Ishikawa (cell line): ENCODE measurements at regions not wholly inside any gene's neighbourhood (a gene's known extent, or its start where the extent isn't known, plus 50 kb on each side); places are given as distances from the start of the nearest gene placed in this dataset.

Source experiments
- CREB1 ChIP-seq: IDR thresholded peaks from 2 replicates; pipeline ENCODE4 v1.6.1; 2012; ENCODE audit warnings: low read depth
- EGR1 ChIP-seq: IDR thresholded peaks from 2 replicates; pipeline ENCODE4 v1.6.1; 2012
- EP300 ChIP-seq: IDR thresholded peaks from 2 replicates; pipeline ENCODE4 v1.6.1; 2012; ENCODE audit warnings: borderline replicate concordance
- MAX ChIP-seq: IDR thresholded peaks from 2 replicates; pipeline ENCODE4 v1.6.1; 2012
- REST ChIP-seq: IDR thresholded peaks from 2 replicates; pipeline ENCODE4 v1.6.1; 2012; ENCODE audit warnings: low read depth, mild to moderate bottlenecking
- YY1 ChIP-seq: IDR thresholded peaks from 2 replicates; pipeline ENCODE4 v1.6.1; 2012; ENCODE audit warnings: low read depth

DNA sequence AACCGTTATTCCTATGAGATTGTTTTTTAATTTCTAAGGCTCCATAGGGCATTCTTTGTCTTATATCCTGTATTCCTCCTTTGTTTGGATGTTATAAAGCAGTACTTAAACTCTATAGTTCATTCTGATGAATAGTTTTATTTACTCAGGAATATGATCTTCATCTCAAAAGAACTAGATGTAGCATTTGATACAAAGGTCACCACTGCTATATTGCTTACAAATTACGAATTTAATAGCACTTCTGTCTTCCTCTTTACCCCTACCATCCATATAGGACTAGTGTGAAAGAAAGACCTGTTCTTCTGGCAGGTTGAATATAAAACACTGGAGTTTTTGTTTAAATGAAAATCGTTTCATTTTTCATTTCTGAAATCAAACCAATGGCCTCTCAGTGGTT lies 468.1 kb upstream of the CXADR start:
- TF ChIP-seq MAX (no peak), CREB1 (no peak), REST (no peak), EGR1 (no peak), EP300 (no peak), YY1 (no peak)
